ENCODE measurements at regions not wholly inside any gene's neighbourhood (a gene's known extent, or its start where the extent isn't known, plus 50 kb on each side); places are given as distances from the start of the nearest gene placed in this dataset.

- TF ChIP-seq CTCF (IDR thresholded peaks at IDR 0.05) = no peak
- TF ChIP-seq, protein P1, sequence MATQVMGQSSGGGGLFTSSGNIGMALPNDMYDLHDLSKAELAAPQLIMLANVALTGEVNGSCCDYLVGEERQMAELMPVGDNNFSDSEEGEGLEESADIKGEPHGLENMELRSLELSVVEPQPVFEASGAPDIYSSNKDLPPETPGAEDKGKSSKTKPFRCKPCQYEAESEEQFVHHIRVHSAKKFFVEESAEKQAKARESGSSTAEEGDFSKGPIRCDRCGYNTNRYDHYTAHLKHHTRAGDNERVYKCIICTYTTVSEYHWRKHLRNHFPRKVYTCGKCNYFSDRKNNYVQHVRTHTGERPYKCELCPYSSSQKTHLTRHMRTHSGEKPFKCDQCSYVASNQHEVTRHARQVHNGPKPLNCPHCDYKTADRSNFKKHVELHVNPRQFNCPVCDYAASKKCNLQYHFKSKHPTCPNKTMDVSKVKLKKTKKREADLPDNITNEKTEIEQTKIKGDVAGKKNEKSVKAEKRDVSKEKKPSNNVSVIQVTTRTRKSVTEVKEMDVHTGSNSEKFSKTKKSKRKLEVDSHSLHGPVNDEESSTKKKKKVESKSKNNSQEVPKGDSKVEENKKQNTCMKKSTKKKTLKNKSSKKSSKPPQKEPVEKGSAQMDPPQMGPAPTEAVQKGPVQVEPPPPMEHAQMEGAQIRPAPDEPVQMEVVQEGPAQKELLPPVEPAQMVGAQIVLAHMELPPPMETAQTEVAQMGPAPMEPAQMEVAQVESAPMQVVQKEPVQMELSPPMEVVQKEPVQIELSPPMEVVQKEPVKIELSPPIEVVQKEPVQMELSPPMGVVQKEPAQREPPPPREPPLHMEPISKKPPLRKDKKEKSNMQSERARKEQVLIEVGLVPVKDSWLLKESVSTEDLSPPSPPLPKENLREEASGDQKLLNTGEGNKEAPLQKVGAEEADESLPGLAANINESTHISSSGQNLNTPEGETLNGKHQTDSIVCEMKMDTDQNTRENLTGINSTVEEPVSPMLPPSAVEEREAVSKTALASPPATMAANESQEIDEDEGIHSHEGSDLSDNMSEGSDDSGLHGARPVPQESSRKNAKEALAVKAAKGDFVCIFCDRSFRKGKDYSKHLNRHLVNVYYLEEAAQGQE (IDR thresholded peaks at IDR 0.05; ENCODE audit: insufficient read depth in 1 of 2, low read depth in 2 of 2, low read length in 1 of 2) = no peak
Measured at GRCh38 chrX:87727620-87728019, 210.0 kb downstream of the KLHL4 start.

Measured in Panc1 (cell line).